Nephron progenitor cell (in vitro differentiated cells): ENCODE measurements at regions not wholly inside any gene's neighbourhood (a gene's known extent, or its start where the extent isn't known, plus 50 kb on each side); places are given as distances from the start of the nearest gene placed in this dataset.

Experiments
- DNase-seq: peaks from one replicate; pipeline ENCODE4 v3.0.0; 2021
- H3K27ac Mint-ChIP-seq: 2 replicates; pipeline ENCODE4 v1.8.0; 2021; ENCODE audit warnings: mild to moderate bottlenecking, moderate library complexity, mixed read lengths
- H3K27me3 Mint-ChIP-seq: 2 replicates; pipeline ENCODE4 v1.8.0; 2021; ENCODE audit warnings: mild to moderate bottlenecking, low read depth, mixed read lengths; ENCODE audit not compliant: poor library complexity
- H3K36me3 Mint-ChIP-seq: 2 replicates; pipeline ENCODE4 v1.8.0; 2021; ENCODE audit warnings: low read depth, mixed read lengths
- H3K4me1 Mint-ChIP-seq: 2 replicates; pipeline ENCODE4 v1.8.0; 2021; ENCODE audit warnings: mixed read lengths
- H3K4me3 Mint-ChIP-seq: 2 replicates; pipeline ENCODE4 v1.8.0; 2021; ENCODE audit warnings: mild to moderate bottlenecking, moderate library complexity, mixed read lengths
- H3K9me3 Mint-ChIP-seq: 2 replicates; pipeline ENCODE4 v1.8.0; 2021; ENCODE audit warnings: mild to moderate bottlenecking, moderate library complexity, mixed read lengths
- TF ChIP-seq, protein P1 (sequence below): fragments of 200-600 bp; sonication (generic); IDR thresholded peaks from 2 replicates; pipeline ENCODE4 v1.5.0; 2021; ENCODE audit warnings: antibody characterized with exemption

DNA sequence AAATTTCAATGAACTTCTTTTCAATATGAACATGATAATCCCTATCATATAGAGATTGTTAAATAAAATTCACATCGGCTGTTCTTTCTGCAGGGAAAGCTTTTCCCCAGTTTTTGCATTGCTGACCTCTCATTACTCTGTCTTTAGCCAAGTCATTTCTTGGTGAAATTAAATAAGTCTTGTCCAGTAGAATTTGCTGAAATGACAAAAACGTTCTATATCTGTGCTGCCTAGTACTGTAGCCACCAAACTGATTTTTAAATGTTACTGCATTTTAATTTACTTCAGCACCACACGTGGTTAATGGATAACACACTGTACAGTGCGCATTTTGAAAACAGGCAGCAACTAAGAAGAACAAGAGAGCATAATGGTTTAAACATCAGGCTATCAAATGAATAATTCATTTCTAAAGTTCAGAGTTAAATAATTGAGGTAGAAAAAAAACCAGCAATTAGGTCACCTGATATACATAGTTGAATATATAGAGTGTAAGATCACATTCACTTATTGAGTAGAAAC lies 178.9 kb downstream of the LIG4 start:
- H3K9me3 Mint-ChIP-seq, result no peaks in the 10 kb centered on the region
- no peaks in the 10 kb centered on the region for H3K27me3 Mint-ChIP-seq
- H3K4me1 Mint-ChIP-seq, result peaks cover 6% of the 10 kb centered on the region
- H3K27ac Mint-ChIP-seq, result no peak overlapping the region
- TF ChIP-seq, protein P1, sequence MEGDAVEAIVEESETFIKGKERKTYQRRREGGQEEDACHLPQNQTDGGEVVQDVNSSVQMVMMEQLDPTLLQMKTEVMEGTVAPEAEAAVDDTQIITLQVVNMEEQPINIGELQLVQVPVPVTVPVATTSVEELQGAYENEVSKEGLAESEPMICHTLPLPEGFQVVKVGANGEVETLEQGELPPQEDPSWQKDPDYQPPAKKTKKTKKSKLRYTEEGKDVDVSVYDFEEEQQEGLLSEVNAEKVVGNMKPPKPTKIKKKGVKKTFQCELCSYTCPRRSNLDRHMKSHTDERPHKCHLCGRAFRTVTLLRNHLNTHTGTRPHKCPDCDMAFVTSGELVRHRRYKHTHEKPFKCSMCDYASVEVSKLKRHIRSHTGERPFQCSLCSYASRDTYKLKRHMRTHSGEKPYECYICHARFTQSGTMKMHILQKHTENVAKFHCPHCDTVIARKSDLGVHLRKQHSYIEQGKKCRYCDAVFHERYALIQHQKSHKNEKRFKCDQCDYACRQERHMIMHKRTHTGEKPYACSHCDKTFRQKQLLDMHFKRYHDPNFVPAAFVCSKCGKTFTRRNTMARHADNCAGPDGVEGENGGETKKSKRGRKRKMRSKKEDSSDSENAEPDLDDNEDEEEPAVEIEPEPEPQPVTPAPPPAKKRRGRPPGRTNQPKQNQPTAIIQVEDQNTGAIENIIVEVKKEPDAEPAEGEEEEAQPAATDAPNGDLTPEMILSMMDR, result no peak
- no peak overlapping the region for H3K4me3 Mint-ChIP-seq
- H3K36me3 Mint-ChIP-seq, result no peaks in the 10 kb centered on the region
- DNase-seq, result no peak

DNA sequence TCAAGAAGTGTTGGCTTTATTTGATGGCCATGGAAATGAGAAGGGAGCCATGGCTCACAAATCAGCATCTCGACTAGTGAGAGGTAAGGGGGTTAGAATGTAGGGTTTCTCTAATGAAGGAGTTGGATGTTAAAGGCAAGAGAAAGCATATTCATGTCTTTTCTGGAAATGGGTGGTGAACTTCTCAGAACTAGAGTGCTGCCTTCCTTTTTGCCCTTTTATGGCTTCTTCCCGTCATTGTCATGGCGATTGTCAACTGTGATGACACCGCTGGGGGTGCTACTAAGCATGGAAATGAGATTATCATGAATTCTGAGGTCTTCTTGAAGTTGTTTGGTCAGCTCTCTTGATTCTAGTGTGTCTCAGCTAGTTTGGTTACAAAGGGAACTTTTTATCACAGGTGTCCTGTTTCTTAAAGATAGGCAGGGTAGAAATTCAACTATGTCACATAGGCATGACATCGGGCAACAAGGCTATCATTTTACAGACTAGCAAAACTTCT lies 180.4 kb downstream of the LIG4 start:
- DNase-seq, result no peak
- Mint-ChIP-seq H3K27me3 (no peaks in the 10 kb centered on the region), H3K9me3 (no peaks in the 10 kb centered on the region), H3K27ac (no peak overlapping the region), H3K4me1 (peaks cover 6% of the 10 kb centered on the region), H3K36me3 (no peaks in the 10 kb centered on the region), H3K4me3 (no peak overlapping the region)
- TF ChIP-seq, protein P1, result no peak

DNA sequence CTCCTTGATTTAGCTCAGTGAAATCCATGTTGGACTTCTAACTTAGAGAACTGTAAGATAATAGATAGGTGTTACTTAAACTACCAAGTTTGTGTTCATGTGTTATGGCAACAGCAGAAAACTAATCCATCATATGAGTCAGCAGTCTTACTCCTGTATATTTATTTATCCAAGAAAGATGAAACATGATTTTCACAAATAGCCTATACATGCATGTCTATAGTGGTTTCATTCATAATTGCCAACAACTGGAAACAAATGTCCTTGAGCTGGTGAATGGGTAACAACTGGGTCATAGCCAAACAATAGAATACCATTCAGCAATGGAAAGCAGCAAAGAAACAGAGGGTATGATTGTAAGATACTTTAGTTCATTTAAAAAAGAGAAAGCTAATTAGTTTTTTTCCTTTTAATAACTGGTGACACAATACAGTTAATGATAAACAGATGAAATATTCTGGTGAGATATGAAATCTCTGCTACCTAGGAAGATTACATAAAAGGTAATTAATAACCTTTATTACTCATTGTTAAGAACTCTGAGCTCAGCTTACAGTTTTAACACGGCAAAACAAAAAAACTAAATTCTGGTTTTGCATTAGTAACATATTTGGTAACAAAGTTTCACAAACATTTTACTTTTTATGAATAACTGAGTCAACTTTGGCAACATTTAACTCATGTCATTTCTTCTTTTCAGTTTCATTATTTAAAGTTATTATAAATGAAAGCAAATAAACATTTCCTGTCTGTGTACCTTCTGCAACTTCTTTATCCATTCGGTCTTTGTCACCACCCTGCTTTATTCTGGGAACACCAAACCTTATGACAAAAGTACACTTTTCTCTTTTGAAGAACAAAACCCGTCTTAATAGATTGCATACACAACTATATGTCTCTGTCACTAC lies 181.3 kb downstream of the LIG4 start:
- no peak overlapping the region for H3K27ac Mint-ChIP-seq
- H3K4me3 Mint-ChIP-seq, result no peak overlapping the region
- TF ChIP-seq, protein P1, result no peak
- no peaks in the 10 kb centered on the region for H3K27me3 Mint-ChIP-seq
- DNase-seq, result no peak
- H3K9me3 Mint-ChIP-seq, result no peaks in the 10 kb centered on the region
- peaks cover 6% of the 10 kb centered on the region for H3K4me1 Mint-ChIP-seq
- no peaks in the 10 kb centered on the region for H3K36me3 Mint-ChIP-seq

DNA sequence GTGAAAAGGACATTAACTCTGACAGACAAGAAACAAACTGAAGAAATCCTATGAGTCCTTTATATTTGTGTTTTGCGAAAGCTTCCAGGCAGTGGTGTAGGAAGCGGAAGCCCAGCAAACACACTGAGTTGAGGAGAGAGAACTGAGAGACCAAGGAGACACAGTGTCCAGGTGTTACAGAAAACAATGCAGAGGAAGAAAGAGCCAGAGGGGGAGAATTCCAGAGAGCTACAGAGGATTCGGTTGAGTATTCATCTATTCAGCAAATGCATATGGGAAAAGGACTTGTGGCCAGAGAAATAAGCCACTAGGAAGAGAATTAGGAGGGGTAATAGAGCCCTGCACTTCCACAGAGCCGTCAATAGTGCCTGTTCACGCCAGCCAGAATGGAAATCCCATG lies 183.5 kb downstream of the LIG4 start:
- no peak for DNase-seq
- peaks cover 6% of the 10 kb centered on the region for H3K4me1 Mint-ChIP-seq
- TF ChIP-seq, protein P1, result no peak
- H3K4me3 Mint-ChIP-seq, result no peak overlapping the region
- no peaks in the 10 kb centered on the region for H3K9me3 Mint-ChIP-seq
- H3K27ac Mint-ChIP-seq, result no peak overlapping the region
- H3K36me3 Mint-ChIP-seq, result no peaks in the 10 kb centered on the region
- no peaks in the 10 kb centered on the region for H3K27me3 Mint-ChIP-seq

DNA sequence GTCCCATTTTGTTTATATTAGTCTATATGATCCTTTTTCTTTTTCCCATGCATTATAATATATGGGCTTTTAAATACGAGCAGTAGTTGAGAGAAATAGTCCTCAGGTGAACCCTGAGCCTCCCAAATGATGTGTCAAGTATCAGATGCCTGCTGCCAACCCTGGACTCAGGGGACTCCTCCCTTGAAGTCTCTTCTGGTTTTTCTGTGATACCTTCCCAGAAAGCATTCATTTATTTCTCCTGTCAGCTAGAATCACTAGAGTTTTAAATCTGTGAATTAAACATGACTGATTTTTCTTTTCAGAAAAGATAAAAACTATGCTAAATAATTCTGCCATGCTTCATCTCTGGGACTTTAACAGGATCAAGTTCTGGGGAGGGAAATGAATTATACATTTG lies 184.6 kb downstream of the LIG4 start:
- TF ChIP-seq, protein P1, result no peak
- H3K4me3 Mint-ChIP-seq, result no peak overlapping the region
- H3K36me3 Mint-ChIP-seq, result no peaks in the 10 kb centered on the region
- H3K9me3 Mint-ChIP-seq, result no peaks in the 10 kb centered on the region
- H3K27ac Mint-ChIP-seq, result no peak overlapping the region
- no peaks in the 10 kb centered on the region for H3K27me3 Mint-ChIP-seq
- no peak for DNase-seq
- peaks cover 6% of the 10 kb centered on the region for H3K4me1 Mint-ChIP-seq
